NCI-H2171 (cell line): ENCODE measurements at regions not wholly inside any gene's neighbourhood (a gene's known extent, or its start where the extent isn't known, plus 50 kb on each side); places are given as distances from the start of the nearest gene placed in this dataset.
"Not testable (repeated sequence)": the region's sequence is repeated elsewhere in the genome, so short reads cannot be mapped to it uniquely, and the experiment has no call there.

Experiments used
- DNase-seq: peaks from one replicate; lab custom pipeline; 2025; lab: John Stamatoyannopoulos, UW

DNA sequence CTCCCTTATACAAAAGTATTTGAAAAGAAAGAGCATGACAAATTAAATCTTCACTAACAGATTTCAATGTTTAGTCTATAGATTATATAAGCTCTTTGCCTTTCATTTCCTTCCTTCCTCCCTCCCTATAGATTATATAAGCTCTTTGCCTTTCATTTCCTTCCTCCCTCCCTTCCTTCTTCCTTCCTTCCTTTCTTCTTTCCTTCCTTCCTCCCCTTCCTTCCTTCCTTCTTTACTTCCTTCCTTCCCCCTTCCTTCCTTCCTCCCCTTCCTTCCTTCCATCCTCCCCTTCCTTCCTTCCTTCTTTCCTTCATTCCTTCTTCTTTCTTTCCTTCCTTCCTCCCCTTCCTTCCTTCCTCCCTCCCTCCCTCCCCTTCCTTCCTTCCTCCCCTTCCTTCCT is 209.8 kb upstream of the CBLB start:
- no peak for DNase-seq

DNA sequence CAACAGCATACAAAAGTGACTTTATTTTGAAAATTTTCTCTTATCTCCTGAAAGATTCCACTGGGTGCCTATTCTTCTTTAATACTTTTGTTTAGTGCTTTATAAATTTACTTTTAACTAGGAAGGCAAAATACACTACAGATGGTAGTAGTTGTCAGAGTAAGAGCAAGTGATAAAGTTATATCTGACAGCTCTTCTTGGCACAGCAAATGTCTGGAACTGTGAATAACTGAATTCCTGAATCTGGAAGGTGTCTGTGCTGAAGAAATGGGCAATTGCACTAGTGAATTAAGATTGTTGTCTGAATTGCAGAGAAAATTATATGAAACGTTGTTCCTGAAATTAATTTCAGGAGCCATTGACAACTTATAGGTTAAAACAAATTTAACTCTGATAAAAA is 213.8 kb upstream of the CBLB start:
- no peak for DNase-seq

DNA sequence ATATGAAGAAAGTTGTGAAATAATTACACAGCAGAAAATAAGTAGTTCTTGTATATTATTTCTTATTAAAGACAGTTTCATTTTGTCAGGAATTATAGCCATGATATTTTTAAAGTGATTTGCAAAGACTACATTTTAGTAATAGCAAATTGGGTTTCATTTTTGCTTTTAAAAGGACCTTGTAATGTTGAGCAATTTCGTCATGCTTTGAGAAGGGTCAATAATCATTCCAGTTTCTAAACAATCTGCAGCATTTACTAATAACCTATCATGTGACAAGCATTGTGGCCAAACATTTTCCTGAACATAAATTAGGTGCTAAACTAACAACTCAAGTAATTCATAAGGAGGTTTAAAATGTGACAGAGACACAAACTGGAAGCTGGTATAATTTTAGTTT is 214.4 kb upstream of the CBLB start:
- no peak for DNase-seq

DNA sequence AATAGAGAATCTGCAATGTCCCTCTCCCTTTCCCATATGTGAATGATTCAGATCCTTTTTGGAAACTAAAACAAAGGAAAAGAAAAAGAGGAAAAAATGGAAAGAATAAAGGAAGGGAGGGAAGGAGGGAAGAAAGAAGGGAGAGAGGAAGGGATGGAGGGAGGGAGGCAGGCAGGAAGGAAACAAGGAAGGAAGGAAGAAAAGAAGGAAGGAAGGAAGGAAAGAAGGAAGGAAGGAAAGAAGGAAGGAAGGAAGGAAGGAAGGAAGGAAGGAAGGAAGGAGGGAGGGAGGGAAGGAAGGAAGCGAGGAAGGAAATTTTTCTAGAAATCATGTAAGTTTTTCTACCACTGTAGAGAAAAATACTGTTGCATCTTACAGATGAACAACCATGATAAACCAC is 215.0 kb upstream of the CBLB start:
- DNase-seq = no peak

DNA sequence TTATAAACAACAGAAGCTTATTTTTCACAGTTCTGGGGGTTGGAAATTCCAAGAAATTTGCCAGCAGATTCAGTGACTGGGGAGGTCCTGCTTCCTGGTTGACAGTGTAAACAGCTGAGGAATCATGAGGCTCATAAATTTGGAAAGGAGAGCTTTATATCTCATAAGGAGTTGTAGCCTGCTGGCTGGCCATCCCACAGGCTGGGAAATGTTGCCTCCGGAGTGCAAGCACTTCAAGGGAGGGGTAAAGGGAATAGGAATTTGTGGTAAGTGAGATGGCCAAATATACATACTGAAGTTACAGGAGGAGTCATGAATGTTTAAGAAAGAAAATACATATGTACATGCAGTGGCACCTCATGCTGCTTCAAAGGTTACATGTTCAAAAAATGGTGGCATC is 217.2 kb upstream of the CBLB start:
- no peak for DNase-seq

DNA sequence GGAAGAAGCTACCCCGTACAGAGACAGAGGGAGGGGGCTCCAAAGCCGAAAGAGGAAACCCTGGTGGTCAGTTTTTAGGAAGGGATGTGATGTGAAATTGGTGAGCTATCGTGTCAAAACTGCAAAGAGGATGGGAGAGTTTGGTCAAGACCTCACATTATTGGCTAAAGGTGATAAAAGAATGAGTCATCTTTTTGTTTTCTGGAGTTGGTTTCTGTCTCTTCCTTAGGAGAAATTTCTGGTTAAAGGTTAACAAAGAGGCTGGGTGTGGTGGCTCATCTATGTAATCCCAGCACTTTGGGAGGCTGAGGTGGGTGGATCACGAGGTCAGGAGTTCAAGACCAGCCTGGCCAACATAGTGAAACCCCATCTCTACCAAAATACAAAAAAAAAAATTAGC is 217.8 kb upstream of the CBLB start:
- no peak for DNase-seq

DNA sequence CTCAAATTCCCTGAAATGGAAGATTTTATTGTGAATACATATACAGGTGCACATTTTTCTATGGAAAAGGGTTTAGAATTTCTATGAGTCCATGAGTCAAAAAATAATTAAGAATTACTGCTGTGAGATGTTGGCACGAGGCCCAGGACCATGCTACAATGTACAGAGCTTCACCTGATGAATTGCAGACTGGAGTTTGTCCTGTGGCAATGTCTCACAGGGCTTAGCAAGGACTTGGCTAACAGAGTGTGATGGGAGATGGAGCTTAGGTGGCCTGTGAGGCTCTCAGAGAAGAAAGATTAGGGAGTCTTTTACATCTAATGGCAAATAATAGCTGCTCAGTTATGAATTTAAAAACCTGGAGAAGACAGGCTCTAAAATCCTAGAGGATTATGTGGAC is 219.5 kb upstream of the CBLB start:
- no peak for DNase-seq

DNA sequence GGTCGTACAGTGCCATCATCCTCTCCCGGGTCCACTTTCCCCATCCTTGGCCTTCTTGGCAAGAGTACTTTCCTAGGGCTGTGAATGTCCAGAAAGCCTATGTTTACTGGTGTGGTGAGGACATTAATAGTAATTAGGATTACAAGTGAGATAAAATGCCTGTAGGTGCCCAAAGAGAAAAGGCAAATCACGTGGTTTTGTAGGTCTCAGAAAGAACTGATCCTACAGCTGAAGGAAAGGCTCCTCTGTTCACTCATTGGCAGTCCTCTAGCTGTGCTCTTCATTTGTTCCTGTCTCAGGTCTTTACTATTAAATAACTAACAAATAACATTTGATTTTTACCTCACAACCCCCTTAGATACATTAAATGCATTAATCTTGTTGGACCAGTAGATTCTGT is 220.1 kb upstream of the CBLB start:
- DNase-seq = no peak

DNA sequence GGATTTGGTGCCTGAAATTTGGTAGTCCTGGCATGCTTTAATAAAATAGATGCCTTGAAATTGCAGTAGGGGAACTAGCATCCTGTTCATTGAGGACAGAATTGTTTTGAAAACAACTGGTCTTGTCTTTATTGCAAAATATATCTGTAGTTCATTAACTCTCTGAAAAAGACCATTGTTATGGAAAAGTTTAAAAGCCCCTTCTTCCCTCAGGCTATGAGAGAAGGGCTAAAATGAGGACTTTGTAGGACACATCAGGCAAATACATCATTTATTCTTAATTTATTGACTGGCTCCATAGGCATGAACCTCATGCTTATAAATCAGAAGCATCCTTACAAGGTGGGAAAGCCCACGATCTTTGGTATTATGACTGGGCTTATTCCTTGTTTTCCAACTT is 221.0 kb upstream of the CBLB start:
- DNase-seq = no peak

DNA sequence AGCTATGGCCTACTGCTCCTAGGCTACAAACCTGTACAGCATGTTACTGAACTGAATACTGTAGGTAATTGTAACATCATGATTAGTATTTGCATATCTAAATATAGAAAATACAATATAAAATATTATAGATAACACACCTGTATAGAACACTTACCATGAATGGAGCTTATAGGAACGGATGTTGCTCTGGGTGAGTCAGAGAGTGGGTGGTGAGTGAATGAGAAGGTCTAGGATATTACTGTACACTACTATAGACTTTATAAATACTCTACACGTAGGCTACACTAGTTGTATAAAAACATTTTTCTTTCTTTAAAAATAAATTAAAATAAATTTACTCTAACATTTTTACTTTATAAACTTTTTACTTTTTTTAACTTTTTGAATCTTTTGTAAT is 224.0 kb upstream of the CBLB start:
- no peak for DNase-seq

DNA sequence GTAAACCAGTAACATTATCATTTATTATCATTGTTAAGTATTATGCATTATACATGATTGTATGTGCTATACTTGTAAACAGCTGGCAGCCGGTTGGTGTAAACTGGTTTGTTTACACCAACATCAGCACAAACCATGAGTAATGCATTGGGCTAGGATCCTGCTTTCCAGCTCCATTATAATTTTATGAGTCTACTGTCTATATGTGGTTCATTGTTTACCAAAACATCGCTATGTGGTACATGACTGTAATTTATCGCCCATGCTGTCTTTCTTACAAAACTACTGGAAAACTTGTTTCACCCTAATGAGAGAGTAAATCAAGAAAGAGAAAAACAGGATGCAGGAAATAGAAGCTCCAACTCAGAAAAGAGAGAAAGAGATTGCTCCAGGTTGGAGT is 224.8 kb upstream of the CBLB start:
- no peak for DNase-seq

DNA sequence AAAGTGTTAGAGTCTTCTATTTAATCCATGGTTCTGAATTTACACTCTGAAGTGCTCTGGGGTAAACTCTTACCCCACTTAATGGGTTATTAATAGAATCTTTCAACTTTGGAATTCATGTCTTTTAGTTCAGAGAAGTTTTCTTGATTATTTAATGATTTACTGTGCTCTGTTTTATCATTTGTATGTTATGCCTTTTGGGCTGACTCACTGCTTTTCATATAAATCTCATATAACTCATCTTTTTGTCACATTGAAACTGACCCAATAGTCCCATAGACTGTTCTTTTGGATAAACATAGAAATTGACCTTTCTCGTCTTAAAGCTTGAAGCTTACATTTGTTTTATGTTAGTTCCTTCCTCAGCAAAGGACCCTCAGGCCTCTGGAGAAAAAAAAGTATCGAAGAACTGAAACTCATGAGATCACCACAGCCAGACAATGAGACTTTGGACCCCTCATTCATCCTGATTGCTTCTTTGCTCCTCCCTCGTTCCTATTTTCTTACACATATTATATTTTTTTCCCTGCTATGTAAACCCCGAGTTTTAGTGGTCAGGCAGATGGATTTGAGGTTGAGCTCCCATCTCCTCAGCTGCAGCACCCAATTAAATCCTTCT is 229.1 kb upstream of the CBLB start:
- no peak for DNase-seq

DNA sequence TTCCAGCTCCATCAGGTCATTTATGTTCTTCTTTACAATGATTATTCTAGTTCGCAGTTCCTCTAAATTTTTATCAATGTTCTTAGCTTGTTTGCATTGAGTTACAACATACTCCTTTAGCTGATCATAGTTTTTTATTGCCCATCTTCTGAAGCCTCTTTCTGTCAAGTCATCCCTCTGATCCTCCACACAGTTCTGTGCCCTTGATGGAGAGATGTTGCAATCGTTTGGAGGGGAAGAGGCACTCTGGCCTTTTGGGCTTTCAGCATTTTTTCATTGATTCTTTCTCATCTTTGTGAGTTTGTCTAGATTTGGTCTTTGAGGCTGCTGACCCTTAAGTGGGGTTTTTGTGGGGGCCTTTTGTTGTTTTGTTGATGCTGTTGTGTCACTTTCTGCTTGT is 234.6 kb upstream of the CBLB start:
- no peak for DNase-seq

DNA sequence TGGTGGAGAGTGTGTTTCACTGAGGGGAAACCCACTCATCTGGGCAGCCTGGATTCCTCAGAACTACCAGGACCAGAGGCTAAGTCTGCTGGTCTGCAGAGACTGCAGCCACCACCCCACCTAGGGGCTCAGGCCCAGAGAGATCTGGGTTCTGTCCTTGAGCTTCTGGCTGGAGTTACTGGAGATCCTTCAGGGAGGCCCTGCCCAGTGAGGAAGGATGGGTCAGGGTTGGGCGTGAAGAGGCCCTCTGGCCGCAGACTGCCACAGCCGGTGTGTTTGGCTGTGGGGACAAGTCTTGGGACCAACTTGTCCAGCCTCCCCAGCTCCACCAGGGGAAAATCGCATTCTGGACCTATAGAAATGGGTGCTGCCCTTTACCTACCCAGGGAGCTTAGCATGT is 235.3 kb upstream of the CBLB start:
- no peak for DNase-seq

DNA sequence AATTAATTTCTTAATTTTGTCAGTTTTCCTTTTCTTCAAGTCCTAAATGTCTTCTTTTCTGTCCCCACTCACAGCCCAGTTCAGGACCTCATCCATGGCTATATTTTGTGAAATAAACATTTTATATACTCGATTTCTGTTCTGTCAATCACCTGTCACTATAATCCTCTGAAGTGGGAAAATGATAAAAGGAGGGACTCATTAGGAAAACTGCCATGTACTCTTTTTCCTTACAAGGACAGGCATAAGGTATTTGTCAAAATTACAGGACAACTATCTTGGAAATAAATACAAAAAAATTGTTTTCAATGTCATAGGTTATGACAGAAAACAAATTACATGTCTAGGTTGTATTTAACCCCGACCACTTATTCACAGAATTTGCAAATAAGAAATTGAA is 240.1 kb upstream of the CBLB start:
- no peak for DNase-seq

DNA sequence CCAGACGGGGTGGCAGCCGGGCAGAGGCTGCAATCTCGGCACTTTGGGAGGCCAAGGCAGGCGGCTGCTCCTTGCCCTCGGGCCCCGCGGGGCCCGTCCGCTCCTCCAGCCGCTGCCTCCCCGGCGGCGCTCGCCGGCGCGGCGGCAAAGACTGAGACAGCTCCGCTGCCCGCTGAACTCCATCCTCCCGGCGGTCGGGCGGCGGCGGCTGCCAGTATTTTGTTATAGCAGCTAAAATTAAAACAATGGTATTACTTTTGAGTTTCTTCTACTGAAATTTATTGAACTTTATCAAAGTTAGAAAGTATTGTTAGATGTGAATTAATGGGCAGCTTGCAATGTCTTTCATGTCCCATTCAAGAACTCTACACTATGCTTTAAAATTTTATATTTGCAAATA is 243.7 kb upstream of the CBLB start:
- not testable (repeated sequence) for DNase-seq

DNA sequence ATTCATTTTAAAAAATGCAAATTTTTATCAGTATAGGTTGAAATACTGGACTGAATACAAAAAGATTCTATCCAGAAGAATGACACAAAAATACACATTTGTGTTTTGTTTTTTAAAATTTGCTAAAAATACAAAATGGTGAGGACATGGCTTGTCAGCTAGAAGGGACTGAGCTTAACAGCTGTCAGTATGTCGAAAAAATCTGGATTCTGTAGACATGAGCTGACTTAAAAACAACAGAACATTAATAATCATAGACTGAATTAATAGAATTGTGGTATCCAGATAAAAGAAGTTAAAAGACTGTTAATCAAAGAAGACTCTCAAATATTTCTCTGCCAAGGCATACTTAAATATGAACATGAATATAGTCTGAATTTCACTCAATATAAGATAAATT is 244.9 kb upstream of the CBLB start:
- DNase-seq = no peak

DNA sequence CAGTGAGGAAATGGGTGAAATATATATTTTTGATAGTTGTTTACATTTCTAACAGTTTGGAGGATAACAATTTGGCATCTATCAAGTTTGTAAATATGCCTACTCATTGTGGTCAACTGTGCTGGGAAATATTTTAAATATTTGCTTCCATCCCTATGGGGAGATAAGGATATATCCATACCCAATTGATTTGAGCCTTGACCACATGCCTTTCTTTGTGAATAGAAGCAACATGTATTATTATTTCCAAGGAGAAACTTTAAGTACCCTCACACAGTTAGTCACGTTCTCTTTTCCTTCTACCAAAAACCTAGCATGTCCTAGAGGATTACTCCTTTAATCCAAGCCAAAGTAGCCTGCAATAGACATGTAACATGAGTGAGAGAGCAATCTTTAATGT is 245.4 kb upstream of the CBLB start:
- no peak for DNase-seq

DNA sequence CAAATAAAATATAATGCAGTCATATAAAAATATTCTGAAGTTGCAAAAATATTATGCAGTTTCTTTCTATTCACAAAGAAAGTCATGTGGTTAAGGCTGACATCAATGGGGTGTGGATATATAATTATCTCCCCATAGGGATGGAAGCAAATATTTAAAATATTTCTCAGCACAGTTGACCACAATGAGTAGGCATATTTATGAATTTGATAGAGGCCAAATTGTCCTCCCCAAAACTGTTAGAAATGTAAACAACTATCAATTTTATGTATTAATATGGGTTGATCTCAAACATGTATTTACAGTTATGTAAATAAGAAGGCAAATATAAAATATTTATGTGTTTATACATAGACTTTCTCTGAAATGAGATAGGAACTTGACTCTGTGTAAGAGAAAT is 246.0 kb upstream of the CBLB start:
- DNase-seq = no peak

DNA sequence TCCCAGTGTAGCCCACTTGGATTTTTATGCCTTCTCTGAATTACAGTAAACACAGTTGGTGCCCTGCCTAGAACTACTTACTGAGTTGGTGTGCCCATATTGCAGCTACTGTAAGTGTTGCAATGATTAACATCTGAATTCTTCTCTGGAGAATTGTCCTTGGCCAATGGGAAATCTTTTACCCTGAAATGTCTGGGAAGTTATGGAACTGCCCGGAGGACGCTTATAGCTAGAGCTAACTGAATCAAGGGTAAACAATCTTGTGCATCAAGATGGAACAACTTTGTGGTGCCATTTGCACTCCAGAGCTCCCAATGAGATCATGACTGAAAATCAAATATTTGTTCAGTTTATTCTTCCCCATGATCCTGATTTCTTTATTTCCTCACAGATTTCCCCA is 246.7 kb upstream of the CBLB start:
- no peak for DNase-seq

DNA sequence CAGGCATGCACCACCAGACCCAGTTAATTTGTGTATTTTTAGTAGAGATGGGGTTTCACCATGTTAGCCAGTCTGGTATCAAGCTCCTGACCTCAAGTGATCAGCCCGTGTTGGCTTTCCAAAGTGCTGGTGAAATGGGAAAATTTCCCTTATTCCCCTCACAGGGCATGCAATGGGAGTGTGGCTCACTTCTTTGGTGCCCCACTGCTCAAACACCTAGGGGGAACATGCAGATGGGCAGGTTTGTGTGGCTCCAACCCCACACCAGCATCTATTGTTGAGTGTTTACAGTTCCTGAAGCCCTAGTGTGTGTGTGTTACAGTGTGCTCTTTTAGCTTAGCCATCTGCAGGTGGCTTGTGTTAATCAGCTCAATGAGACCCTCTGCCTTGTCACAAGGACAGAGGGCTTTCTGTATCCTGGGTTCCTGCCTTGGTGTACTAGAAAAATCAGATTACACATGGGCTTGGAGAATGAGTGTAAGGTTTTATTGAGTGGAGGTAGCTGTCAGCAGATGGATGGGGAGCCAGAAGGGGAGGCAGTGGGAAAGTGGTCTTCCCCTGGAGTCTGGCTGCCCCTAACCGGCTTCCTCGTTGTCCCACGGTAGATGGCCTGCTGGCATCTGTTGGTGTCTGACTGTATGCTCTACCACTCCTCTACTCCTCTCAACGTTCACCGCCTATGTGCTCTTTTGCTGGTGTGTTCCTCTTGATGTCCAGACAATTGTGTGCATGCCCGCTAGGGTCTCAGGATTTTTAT is 248.1 kb upstream of the CBLB start:
- no peak for DNase-seq

DNA sequence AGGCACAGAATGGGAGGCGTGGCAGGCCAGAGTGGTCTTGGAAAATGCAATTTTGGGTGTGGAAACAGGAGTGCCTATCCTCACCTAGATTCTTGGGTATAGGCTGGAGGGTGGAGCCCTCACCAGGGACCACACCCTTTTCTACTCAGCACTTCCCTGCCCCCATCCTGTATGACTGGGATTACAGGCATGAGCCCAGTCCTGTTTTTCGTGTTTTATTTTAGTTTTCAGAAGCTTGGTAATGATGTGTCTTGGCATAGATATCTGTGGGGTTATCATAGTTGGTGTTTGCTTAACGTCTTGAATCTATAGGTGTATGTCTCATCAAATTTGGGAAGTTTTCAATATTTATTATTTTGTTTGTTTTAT is 248.7 kb upstream of the CBLB start:
- DNase-seq = no peak

DNA sequence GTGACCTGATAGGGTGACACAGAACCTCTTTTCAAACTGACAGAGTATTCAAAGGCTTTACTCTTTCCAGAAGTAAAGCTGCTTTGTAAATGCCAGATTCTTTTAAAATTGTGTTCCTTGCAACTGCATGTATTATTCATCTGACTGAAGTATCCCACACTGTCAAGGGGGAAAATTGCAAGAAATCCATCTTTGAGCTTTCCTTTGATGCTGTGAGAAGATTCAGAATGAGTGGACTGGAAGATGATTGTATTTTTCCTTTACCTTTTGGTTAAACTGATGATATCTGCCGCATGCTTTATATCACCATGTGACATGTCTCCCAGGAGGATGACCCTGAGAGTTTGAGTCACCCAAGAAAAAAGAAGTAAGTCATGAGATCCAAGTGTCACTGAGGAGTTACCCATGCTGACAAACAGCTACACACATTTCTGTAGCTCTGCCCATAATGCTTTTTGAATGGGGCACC is 250.8 kb upstream of the CBLB start:
- DNase-seq = no peak

DNA sequence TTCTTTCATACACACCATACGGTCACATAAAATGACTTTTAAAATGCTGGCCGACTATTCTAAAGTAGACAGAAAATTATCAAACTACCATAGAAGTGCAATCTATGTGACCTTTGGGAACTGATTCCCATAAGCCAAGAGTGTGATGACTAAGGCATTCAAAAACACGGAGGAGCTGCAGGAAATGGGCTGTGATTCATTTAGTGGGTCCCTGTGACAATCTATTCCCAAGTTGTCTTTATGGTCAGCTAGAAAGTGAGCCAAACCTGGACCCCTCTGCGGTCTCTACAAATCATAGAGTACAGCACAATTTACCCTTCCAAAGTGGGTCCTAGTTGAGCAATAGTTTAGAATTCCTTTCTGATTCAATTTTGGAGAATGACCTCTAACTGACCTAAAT is 251.5 kb upstream of the CBLB start:
- no peak for DNase-seq
